NT2/D1 (cell line): ENCODE measurements at regions not wholly inside any gene's neighbourhood (a gene's known extent, or its start where the extent isn't known, plus 50 kb on each side); places are given as distances from the start of the nearest gene placed in this dataset.
"Not testable (repeated sequence)": the region's sequence is repeated elsewhere in the genome, so short reads cannot be mapped to it uniquely, and the experiment has no call there.

Experiments
- SUZ12 ChIP-seq: IDR thresholded peaks from 2 replicates; pipeline ENCODE4 v1.6.1; 2011; ENCODE audit not compliant: insufficient read length, insufficient read depth; ENCODE audit errors: extremely low read depth
- YY1 ChIP-seq: IDR thresholded peaks from 2 replicates; pipeline ENCODE4 v1.6.1; 2011; ENCODE audit not compliant: insufficient read length, insufficient read depth
- ZNF274 ChIP-seq: IDR thresholded peaks from 2 replicates; pipeline ENCODE4 v1.6.1; 2011; ENCODE audit warnings: mild to moderate bottlenecking, low read depth, low read length

DNA sequence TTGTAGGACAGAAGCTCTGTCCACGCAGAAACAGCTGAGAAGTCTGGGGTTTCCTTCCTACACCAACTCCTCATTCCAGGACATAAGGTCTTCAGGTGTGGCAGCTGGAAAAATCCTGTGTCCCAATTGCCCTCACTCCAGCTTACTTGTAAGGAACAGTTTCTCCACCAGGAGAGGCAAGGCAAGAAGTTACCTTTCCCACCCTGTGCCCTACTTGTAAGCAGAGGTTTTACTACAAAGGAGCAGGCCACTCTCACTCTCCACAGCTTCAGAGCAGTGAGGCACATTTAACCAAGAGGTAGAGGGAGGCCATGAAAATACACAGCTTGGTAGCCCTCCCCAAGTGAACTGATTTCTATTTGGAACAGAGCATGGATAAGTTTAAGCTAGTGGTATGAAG lies 277.3 kb upstream of the SPATA31A3 start:
- TF ChIP-seq YY1, SUZ12, ZNF274: not testable (repeated sequence)
